Astrocyte of the spinal cord (primary cell): ENCODE measurements at regions not wholly inside any gene's neighbourhood (a gene's known extent, or its start where the extent isn't known, plus 50 kb on each side); places are given as distances from the start of the nearest gene placed in this dataset.

ENCODE experiments used
- DNase-seq: peaks from one replicate; pipeline ENCODE4 v3.0.0; 2011; ENCODE audit warnings: low read depth, low spot score
- H3K4me3 ChIP-seq: 2 replicates; pipeline ENCODE4 v1.5.1; 2011; ENCODE audit warnings: low read depth, mild to moderate bottlenecking, low read length, moderate library complexity
- in situ Hi-C: cut with HindIII; loops from 2 replicates; pipeline ENCODE4 v1.10.0; 2017; ENCODE audit warnings: low sequenced_read_pairs
- TF ChIP-seq, protein P1 (sequence below): IDR thresholded peaks from 2 replicates; pipeline ENCODE4 v1.5.1; 2012; ENCODE audit warnings: low read depth, mild to moderate bottlenecking, low read length, inconsistent platforms

GRCh38 chr4:136007991-136008390, 1524.3 kb downstream of the PCDH18 start:
- DNase-seq: no peak
- H3K4me3 ChIP-seq: no peak overlapping the region
- in situ Hi-C loops: no loop called here
- TF ChIP-seq, protein P1, sequence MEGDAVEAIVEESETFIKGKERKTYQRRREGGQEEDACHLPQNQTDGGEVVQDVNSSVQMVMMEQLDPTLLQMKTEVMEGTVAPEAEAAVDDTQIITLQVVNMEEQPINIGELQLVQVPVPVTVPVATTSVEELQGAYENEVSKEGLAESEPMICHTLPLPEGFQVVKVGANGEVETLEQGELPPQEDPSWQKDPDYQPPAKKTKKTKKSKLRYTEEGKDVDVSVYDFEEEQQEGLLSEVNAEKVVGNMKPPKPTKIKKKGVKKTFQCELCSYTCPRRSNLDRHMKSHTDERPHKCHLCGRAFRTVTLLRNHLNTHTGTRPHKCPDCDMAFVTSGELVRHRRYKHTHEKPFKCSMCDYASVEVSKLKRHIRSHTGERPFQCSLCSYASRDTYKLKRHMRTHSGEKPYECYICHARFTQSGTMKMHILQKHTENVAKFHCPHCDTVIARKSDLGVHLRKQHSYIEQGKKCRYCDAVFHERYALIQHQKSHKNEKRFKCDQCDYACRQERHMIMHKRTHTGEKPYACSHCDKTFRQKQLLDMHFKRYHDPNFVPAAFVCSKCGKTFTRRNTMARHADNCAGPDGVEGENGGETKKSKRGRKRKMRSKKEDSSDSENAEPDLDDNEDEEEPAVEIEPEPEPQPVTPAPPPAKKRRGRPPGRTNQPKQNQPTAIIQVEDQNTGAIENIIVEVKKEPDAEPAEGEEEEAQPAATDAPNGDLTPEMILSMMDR: no peak

DNA sequence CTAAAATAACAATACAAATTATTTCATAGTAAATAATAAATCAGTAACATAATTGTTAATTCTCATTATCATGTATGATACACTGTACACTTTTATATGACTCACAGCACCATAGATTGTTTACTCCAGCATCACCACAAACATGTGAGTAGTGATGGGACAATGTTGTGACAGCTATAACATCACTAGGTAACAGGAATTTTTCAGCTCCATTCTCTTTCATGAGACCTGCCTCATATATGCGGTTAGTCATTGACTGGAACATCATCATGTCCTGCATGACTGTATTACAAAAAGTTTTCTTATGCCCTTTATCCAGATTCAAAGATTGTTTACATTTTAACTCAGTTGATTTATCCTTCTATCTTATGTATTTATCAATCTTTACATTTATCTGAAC, 1530.0 kb downstream of the PCDH18 start:
- in situ Hi-C loops: no loop called here
- DNase-seq: no peak
- TF ChIP-seq, protein P1: no peak
- H3K4me3 ChIP-seq: no peak overlapping the region

GRCh38 chr4:136001791-136002190, 1530.5 kb downstream of the PCDH18 start:
- TF ChIP-seq, protein P1: no peak
- no peak overlapping the region for H3K4me3 ChIP-seq
- no peak for DNase-seq
- in situ Hi-C loops: no loop called here

DNA sequence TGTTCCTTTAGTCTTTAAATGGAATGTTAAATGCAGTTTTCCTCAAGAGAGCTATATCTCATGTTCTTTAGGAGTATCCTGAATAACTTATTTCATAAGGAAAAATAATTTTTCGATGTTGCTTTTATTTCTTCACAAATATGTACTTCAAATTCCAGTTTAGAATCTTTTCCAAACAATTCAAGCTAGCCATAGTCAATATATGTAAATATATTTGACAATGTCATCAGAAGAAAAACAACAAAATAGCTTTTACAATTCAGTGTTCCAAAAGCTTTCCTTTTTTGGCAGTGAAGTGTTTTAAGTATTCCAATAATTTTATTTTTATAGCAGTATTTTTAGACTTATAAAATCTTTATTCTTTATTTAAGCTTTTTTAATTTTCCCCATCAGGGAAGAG, 1532.0 kb downstream of the PCDH18 start:
- H3K4me3 ChIP-seq: no peak overlapping the region
- TF ChIP-seq, protein P1: no peak
- no peak for DNase-seq
- in situ Hi-C loops: no loop called here

- no peak overlapping the region for H3K4me3 ChIP-seq
- TF ChIP-seq, protein P1: no peak
- no peak for DNase-seq
- in situ Hi-C loops: no loop called here
These were observed 1537.9 kb downstream of the PCDH18 start for GRCh38 chr4:135994360-135994759.

GRCh38 chr4:135976860-135977259, 1555.4 kb downstream of the PCDH18 start:
- no peak overlapping the region for H3K4me3 ChIP-seq
- DNase-seq: no peak
- TF ChIP-seq, protein P1: no peak
- in situ Hi-C loops: no loop called here

DNA sequence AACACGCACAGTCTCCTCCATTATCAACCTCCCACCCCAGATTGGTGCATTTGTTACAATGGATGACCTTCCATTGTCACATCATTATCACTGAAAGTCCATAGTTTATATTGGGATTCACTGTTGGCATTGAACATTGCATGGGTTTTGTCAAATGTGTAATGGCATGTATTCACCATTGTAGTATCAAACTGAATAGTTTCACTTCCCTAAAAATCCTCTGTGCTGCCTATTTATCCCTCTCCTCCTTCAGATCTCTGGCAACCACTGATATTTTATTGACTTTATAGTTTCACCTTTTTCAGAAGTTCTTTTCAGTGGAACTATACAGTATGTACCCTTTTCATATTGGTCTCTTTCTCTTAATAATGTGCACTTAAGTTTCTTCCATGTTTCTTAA, 1565.4 kb downstream of the PCDH18 start:
- in situ Hi-C loops: no loop called here
- no peak for DNase-seq
- H3K4me3 ChIP-seq: no peak overlapping the region
- TF ChIP-seq, protein P1: no peak
